Adrenal gland (tissue), 5 donors: ENCODE measurements at regions not wholly inside any gene's neighbourhood (a gene's known extent, or its start where the extent isn't known, plus 50 kb on each side); places are given as distances from the start of the nearest gene placed in this dataset.

Experiments used
- POLR2A ChIP-seq, 2 donors: fragments of 450-650 bp; IDR thresholded peaks; one replicate each; pipeline ENCODE4 v1.6.1; 2017; ENCODE audit warnings: antibody characterized with exemption in 2 of 2, mild to moderate bottlenecking in 2 of 2, moderate library complexity in 1 of 2
- TF ChIP-seq, protein P1 (sequence below), 6 experiments: fragments of 450-650 bp in 4 of 6; fragments of 200-600 bp in 2 of 6; sonication (generic) in 1 of 6; IDR thresholded peaks; 1 replicate in 5 of 6; 2 replicates in 1 of 6; pipeline versions ENCODE4 v1.5.1 to v1.8.0; 2016 to 2021; ENCODE audit warnings: antibody characterized with exemption in 6 of 6, mild to moderate bottlenecking in 2 of 6, moderate library complexity in 1 of 6
- donor health status: DM: no; HTN: no; CAD: no.

DNA sequence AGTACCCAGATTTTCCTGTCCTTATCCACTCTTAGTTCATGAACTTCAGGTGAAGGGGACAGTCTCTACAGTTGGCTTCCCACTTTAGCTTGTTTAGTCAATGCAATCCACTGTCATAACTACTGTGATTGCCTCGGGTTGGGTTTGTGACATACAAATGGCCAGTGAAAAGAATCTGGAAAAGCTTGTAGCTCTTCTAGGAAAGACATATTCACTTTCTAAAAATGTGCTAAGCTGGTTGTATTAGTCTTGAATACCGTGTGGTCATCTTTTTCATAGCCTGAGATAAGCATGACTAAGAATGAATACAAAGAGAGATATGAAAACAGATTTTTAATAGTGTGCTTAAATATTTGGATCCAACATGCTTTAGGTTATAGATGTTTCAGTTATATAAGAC is 1443.5 kb upstream of the IGFBP7 start:
- TF ChIP-seq, protein P1, sequence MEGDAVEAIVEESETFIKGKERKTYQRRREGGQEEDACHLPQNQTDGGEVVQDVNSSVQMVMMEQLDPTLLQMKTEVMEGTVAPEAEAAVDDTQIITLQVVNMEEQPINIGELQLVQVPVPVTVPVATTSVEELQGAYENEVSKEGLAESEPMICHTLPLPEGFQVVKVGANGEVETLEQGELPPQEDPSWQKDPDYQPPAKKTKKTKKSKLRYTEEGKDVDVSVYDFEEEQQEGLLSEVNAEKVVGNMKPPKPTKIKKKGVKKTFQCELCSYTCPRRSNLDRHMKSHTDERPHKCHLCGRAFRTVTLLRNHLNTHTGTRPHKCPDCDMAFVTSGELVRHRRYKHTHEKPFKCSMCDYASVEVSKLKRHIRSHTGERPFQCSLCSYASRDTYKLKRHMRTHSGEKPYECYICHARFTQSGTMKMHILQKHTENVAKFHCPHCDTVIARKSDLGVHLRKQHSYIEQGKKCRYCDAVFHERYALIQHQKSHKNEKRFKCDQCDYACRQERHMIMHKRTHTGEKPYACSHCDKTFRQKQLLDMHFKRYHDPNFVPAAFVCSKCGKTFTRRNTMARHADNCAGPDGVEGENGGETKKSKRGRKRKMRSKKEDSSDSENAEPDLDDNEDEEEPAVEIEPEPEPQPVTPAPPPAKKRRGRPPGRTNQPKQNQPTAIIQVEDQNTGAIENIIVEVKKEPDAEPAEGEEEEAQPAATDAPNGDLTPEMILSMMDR (IDR thresholded peaks at IDR 0.05) = no peak
- TF ChIP-seq POLR2A (IDR thresholded peaks at IDR 0.05) = no peak
